ENCODE measurements at regions not wholly inside any gene's neighbourhood (a gene's known extent, or its start where the extent isn't known, plus 50 kb on each side); places are given as distances from the start of the nearest gene placed in this dataset.

- TF ChIP-seq, protein P1, sequence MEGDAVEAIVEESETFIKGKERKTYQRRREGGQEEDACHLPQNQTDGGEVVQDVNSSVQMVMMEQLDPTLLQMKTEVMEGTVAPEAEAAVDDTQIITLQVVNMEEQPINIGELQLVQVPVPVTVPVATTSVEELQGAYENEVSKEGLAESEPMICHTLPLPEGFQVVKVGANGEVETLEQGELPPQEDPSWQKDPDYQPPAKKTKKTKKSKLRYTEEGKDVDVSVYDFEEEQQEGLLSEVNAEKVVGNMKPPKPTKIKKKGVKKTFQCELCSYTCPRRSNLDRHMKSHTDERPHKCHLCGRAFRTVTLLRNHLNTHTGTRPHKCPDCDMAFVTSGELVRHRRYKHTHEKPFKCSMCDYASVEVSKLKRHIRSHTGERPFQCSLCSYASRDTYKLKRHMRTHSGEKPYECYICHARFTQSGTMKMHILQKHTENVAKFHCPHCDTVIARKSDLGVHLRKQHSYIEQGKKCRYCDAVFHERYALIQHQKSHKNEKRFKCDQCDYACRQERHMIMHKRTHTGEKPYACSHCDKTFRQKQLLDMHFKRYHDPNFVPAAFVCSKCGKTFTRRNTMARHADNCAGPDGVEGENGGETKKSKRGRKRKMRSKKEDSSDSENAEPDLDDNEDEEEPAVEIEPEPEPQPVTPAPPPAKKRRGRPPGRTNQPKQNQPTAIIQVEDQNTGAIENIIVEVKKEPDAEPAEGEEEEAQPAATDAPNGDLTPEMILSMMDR (IDR thresholded peaks at IDR 0.05; ENCODE audit: insufficient read depth, low read length): no peak
- no peak overlapping the region for H3K4me3 ChIP-seq (ENCODE audit: low read depth, low read length)
- no peak for DNase-seq (ENCODE audit: low read depth)
Measured at GRCh38 chr1:104825401-104825800, 1075.7 kb downstream of the AMY1C start.

DNA sequence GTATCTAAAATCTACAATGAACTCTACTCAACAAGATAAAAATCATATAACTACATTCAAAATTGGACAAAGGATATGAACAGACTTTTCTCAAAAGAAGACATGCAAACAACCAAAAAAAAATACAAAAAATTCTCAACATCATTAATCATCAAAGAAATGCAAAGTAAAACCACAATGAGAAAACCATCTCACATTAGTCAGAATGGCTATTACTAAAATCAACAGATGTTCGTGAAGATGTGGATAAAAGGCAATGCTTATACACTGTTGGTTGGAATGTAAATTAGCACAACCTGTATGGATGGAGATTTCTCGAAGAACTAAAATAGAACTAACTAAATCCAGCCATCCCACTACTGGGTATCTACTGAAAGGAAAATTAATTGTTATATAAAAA lies 1080.8 kb downstream of the AMY1C start:
- DNase-seq (ENCODE audit: low read depth): no peak
- no peak overlapping the region for H3K4me3 ChIP-seq (ENCODE audit: low read depth, low read length)
- TF ChIP-seq, protein P1 (IDR thresholded peaks at IDR 0.05; ENCODE audit: insufficient read depth, low read length): no peak

- H3K4me3 ChIP-seq (ENCODE audit: low read depth, low read length): no peak overlapping the region
- DNase-seq (ENCODE audit: low read depth): no peak
- TF ChIP-seq, protein P1 (IDR thresholded peaks at IDR 0.05; ENCODE audit: insufficient read depth, low read length): no peak
Measured at GRCh38 chr1:104852151-104852550, 1102.5 kb downstream of the AMY1C start.

DNA sequence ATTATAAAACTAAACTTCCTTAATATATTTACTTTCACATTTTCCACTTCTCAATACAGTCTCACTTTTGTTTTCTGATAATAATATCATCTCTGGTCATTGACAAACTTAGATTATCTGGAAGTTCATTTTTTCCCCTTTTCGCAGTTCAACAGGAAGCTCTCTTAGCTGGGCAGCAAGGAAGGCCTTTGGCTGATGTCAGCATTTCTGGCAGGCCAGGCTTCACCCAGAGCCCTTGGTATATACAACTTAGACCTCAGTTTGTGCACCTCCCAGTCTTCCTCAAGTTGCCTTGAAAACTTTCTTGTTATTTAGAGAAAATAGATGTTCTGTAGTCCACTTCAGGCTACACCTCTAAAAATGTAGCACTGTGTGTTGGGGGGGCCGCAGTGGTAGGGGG lies 1103.6 kb downstream of the AMY1C start:
- TF ChIP-seq, protein P1 (IDR thresholded peaks at IDR 0.05; ENCODE audit: insufficient read depth, low read length): no peak
- no peak for DNase-seq (ENCODE audit: low read depth)
- no peak overlapping the region for H3K4me3 ChIP-seq (ENCODE audit: low read depth, low read length)

- no peak overlapping the region for H3K4me3 ChIP-seq (ENCODE audit: low read depth, low read length)
- DNase-seq (ENCODE audit: low read depth): no peak
- TF ChIP-seq, protein P1 (IDR thresholded peaks at IDR 0.05; ENCODE audit: insufficient read depth, low read length): no peak
Measured at GRCh38 chr1:104854529-104854928, 1104.8 kb downstream of the AMY1C start.

DNA sequence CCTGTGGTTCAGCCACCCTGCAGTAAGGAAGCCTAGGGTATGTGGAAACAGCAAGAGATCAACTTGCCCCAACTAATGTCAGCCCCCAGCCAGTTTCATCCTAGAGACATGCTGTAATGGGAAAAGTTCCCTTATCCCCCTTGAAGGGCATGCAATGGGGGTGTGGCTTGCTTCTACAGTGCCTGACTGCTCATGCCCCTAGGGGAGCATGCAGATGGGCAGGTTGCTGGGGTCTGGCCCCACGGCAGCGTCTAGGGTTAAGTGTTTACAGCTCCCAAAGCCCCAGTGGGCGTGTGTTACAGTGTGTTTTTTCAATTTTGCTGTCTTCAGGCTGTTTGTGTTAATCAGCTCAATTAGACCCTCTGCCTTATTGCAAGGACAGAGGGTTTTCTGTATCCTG lies 1105.9 kb downstream of the AMY1C start:
- DNase-seq (ENCODE audit: low read depth): no peak
- TF ChIP-seq, protein P1 (IDR thresholded peaks at IDR 0.05; ENCODE audit: insufficient read depth, low read length): no peak
- no peak overlapping the region for H3K4me3 ChIP-seq (ENCODE audit: low read depth, low read length)

DNA sequence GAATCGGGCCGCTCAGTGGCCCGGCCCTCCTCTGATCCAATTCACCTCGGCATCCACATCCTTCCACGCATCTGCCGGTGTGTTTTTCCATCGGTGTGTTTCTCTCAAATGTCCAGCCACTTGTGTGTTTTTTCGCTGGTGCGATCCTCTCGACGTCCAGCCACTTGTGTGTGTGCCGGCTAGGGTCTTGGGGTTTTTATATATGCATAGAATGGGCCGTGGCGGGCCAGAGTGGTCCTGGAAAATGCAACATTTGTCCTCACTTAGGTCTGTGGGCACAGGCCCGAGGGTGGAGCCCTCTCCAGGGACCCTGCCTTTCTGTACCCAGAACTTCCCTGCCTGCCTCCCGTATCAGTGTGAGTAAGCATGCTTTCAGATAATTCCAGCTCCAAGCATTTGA lies 1106.4 kb downstream of the AMY1C start:
- DNase-seq (ENCODE audit: low read depth): no peak
- no peak overlapping the region for H3K4me3 ChIP-seq (ENCODE audit: low read depth, low read length)
- TF ChIP-seq, protein P1 (IDR thresholded peaks at IDR 0.05; ENCODE audit: insufficient read depth, low read length): no peak

All from fibroblast of the aortic adventitia (primary cell).